Spleen (tissue), 7 donors: ENCODE measurements at regions not wholly inside any gene's neighbourhood (a gene's known extent, or its start where the extent isn't known, plus 50 kb on each side); places are given as distances from the start of the nearest gene placed in this dataset.

ENCODE experiments used
- CTCF ChIP-seq, 11 experiments: fragments of 200-600 bp in 7 of 11; fragments of 450-650 bp in 4 of 11; sonication (generic) in 4 of 11; IDR thresholded peaks in 8 of 11; conservative IDR thresholded peaks in 3 of 11; 1 replicate in 7 of 11; 2 replicates in 4 of 11; pipeline versions ENCODE4 v1.4.0 to v1.8.0; 2016 to 2021; ENCODE audit warnings: antibody characterized with exemption in 11 of 11, inconsistent platforms in 4 of 11, mild to moderate bottlenecking in 1 of 11
- POLR2A ChIP-seq, 3 donors: fragments of 450-650 bp; IDR thresholded peaks; one replicate each; pipeline ENCODE4 v1.5.1; 2017; ENCODE audit warnings: antibody characterized with exemption in 3 of 3, mild to moderate bottlenecking in 1 of 3
- POLR2AphosphoS5 ChIP-seq, 3 donors: sonication (generic); formaldehyde crosslinking; IDR thresholded peaks; one replicate each; pipeline ENCODE4 v1.5.1; 2017; ENCODE audit warnings: antibody characterized with exemption in 3 of 3
- donor health status: DM: no; HTN: no; CAD: no; lungs with moderate emphysema.
- donor health status: DM: no; HTN: no; CAD: no.
- donor health status: DM: no; HTN: no; CAD: no.

- TF ChIP-seq CTCF (IDR thresholded peaks at IDR 0.05 in 8 of 11, conservative IDR thresholded peaks at IDR 0.05 in 3 of 11): no peak
- no peak for TF ChIP-seq POLR2A (IDR thresholded peaks at IDR 0.05)
- TF ChIP-seq POLR2AphosphoS5 (IDR thresholded peaks at IDR 0.05): no peak
Measured at GRCh38 chr17:73878923-73879322, 234.7 kb upstream of the SDK2 start.
